Adrenal gland (tissue), 9 donors: ENCODE measurements at regions not wholly inside any gene's neighbourhood (a gene's known extent, or its start where the extent isn't known, plus 50 kb on each side); places are given as distances from the start of the nearest gene placed in this dataset.
A peak's percentile ranks its signal among the peaks of the same experiment; 100 is the strongest.

Experiments
- DNase-seq, 7 donors: peaks; one replicate each; pipeline ENCODE4 v3.0.0-alpha.2; 2019 to 2020
- H3K27ac ChIP-seq, 5 donors: fragments of 200-600 bp; sonication (generic) in 4 of 5; 1 replicate in 3 of 5; 2 replicates in 2 of 5; pipeline versions ENCODE4 v1.5.1 to v1.8.0; 2016 to 2020; ENCODE audit warnings: mild to moderate bottlenecking in 1 of 5
- H3K27me3 ChIP-seq: fragments of 200-600 bp; 2 replicates; pipeline ENCODE4 v1.8.0; 2021
- H3K36me3 ChIP-seq, 2 donors: fragments of 200-600 bp; replicated peaks in 1 of 2; 1 replicate in 1 of 2; 2 replicates in 1 of 2; pipeline versions ENCODE4 v1.5.1 to v1.8.0; 2018 to 2022
- H3K4me1 ChIP-seq, 2 donors: fragments of 200-600 bp; replicated peaks in 1 of 2; 1 replicate in 1 of 2; 2 replicates in 1 of 2; pipeline versions ENCODE4 v1.5.1 to v1.8.0; 2018 to 2021
- H3K4me3 ChIP-seq, 4 donors: fragments of 200-600 bp; sonication (generic) in 3 of 4; one replicate each; pipeline ENCODE4 v1.5.1; 2016 to 2018
- H3K9me3 ChIP-seq, 3 donors: fragments of 200-600 bp; sonication (generic) in 1 of 3; replicated peaks in 1 of 3; 1 replicate in 2 of 3; 2 replicates in 1 of 3; pipeline versions ENCODE4 v1.5.1 to v1.8.0; 2016 to 2021
- CTCF ChIP-seq, 6 experiments: fragments of 450-650 bp in 4 of 6; fragments of 200-600 bp in 2 of 6; sonication (generic) in 1 of 6; IDR thresholded peaks; 1 replicate in 5 of 6; 2 replicates in 1 of 6; pipeline versions ENCODE4 v1.5.1 to v1.8.0; 2016 to 2021; ENCODE audit warnings: antibody characterized with exemption in 6 of 6, mild to moderate bottlenecking in 2 of 6, moderate library complexity in 1 of 6
- POLR2A ChIP-seq, 2 donors: fragments of 450-650 bp; IDR thresholded peaks; one replicate each; pipeline ENCODE4 v1.6.1; 2017; ENCODE audit warnings: antibody characterized with exemption in 2 of 2, mild to moderate bottlenecking in 2 of 2, moderate library complexity in 1 of 2
- WGBS, 4 donors: extraction: QIAGEN DNeasy Blood & Tissue Kit in 2 of 4; methylation state at CpG; one replicate each; pipeline versions ENCODE4 v1.1.5 to v1.1.7; 2013 to 2017; 5-methylcytosine and 5-hydroxymethylcytosine counted together
- intact Hi-C, 2 donors: fragments of 100-400 bp; cut with DNase I; formaldehyde crosslinking; loops; one replicate each; pipeline versions ENCODE4 v1.14.1 to v1.15.0; 2022 to 2023
- donor health status: healthy with polysubstance abuse.
- donor health status: Bipolar disorder and iron deficiency.
- donor health status: DM: yes; HTN: yes; CAD: no.
- donor health status: DM: no; HTN: no; CAD: no.
- donor health status: DM: no; HTN: no; CAD: no.

GRCh38 chr1:181335631-181336030, 147.7 kb upstream of the CACNA1E start:
- intact Hi-C loops, result no loop called here
- H3K27me3 ChIP-seq, result no peaks in the 10 kb centered on the region

GRCh38 chr1:181341026-181341632, 142.2 kb upstream of the CACNA1E start:
- H3K36me3 ChIP-seq, result no peaks in the 10 kb centered on the region
- H3K4me1 ChIP-seq, result no peaks in the 10 kb centered on the region
- no peak overlapping the region for H3K27ac ChIP-seq
- DNase-seq, result no peak
- no peaks in the 10 kb centered on the region for H3K27me3 ChIP-seq
- no peak for TF ChIP-seq CTCF (IDR thresholded peaks at IDR 0.05)
- TF ChIP-seq POLR2A (IDR thresholded peaks at IDR 0.05), result no peak
- intact Hi-C loops, result no loop called here
- H3K4me3 ChIP-seq, result no peak overlapping the region
- 69 to 81% (median 77%) methylated on average over 6 of the region's 6 CpGs for WGBS, 4 donors
- peaks cover 0 to 3% (median 0%) of the 10 kb centered on the region in 3 donors for H3K9me3 ChIP-seq

More at GRCh38 chr1:181335631-181336030, 147.7 kb upstream of the CACNA1E start:
- H3K9me3 ChIP-seq, result peaks cover 0 to 3% (median 0%) of the 10 kb centered on the region in 3 donors
- no peaks in the 10 kb centered on the region for H3K36me3 ChIP-seq
- no peak for DNase-seq
- H3K4me1 ChIP-seq, result no peaks in the 10 kb centered on the region
- no peak for TF ChIP-seq CTCF (IDR thresholded peaks at IDR 0.05)
- no peak for TF ChIP-seq POLR2A (IDR thresholded peaks at IDR 0.05)
- WGBS, 4 donors, result 69 to 85% (median 76%) methylated on average over 3 of the region's 3 CpGs
- H3K27ac ChIP-seq, result no peak overlapping the region
- no peak overlapping the region for H3K4me3 ChIP-seq

DNA sequence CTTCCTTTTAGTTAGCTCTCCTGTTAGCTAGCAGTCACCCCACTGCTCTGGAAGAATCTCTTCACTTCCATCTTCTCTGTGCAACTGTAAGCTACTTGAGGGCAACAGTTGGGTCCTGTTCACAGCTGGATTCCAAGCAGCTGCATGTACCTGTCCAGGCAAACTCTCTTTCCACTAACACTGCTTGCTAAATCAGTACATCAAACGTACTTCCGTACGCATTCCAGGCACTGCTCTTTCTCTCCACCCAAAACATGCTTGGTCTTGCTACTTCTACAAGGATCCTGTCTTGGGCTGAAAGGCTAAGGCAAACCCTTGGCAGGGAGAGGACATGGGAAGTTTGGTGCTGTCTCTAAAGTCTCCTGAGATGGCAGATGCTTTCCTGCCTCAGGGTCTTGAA, 139.2 kb upstream of the CACNA1E start:
- TF ChIP-seq POLR2A (IDR thresholded peaks at IDR 0.05), result no peak
- no peak for TF ChIP-seq CTCF (IDR thresholded peaks at IDR 0.05)
- Histone ChIP-seq H3K4me1 (no peaks in the 10 kb centered on the region), H3K27me3 (no peaks in the 10 kb centered on the region), H3K27ac (no peak overlapping the region), H3K36me3 (no peaks in the 10 kb centered on the region), H3K4me3 (no peak overlapping the region), H3K9me3 (peaks cover 0 to 1% (median 0%) of the 10 kb centered on the region in 3 donors)
- intact Hi-C loops, result no loop called here
- WGBS, 4 donors, result 86 to 95% (median 91%) methylated on average over 3 of the region's 3 CpGs
- DNase-seq, result no peak

GRCh38 chr1:181345146-181345545, 138.2 kb upstream of the CACNA1E start:
- TF ChIP-seq POLR2A (IDR thresholded peaks at IDR 0.05), result no peak
- TF ChIP-seq CTCF (IDR thresholded peaks at IDR 0.05), result no peak
- no peaks in the 10 kb centered on the region for H3K4me1 ChIP-seq
- peak in 1 of 7 donors; percentile 36 for DNase-seq
- no peaks in the 10 kb centered on the region for H3K27me3 ChIP-seq
- WGBS, 4 donors, result 61 to 78% (median 68%) methylated on average over 6 of the region's 6 CpGs
- H3K4me3 ChIP-seq, result no peak overlapping the region
- no peak overlapping the region for H3K27ac ChIP-seq
- intact Hi-C loops, result no loop called here
- H3K9me3 ChIP-seq, result no peaks in the 10 kb centered on the region
- no peaks in the 10 kb centered on the region for H3K36me3 ChIP-seq
